C4-2B (cell line): ENCODE measurements at regions not wholly inside any gene's neighbourhood (a gene's known extent, or its start where the extent isn't known, plus 50 kb on each side); places are given as distances from the start of the nearest gene placed in this dataset.

Source experiments
- CTCF ChIP-seq: fragments of 450-650 bp; conservative IDR thresholded peaks from 2 replicates; pipeline ENCODE4 v1.5.1; 2017; ENCODE audit warnings: mild to moderate bottlenecking
- ZFX ChIP-seq: fragments of 450-650 bp; IDR thresholded peaks from 2 replicates; pipeline ENCODE4 v1.6.1; 2017

GRCh38 chr2:59851836-59852475 lies 701.5 kb downstream of the BCL11A start:
- TF ChIP-seq CTCF (no peak), ZFX (no peak)
